ENCODE measurements at regions not wholly inside any gene's neighbourhood (a gene's known extent, or its start where the extent isn't known, plus 50 kb on each side); places are given as distances from the start of the nearest gene placed in this dataset.

DNA sequence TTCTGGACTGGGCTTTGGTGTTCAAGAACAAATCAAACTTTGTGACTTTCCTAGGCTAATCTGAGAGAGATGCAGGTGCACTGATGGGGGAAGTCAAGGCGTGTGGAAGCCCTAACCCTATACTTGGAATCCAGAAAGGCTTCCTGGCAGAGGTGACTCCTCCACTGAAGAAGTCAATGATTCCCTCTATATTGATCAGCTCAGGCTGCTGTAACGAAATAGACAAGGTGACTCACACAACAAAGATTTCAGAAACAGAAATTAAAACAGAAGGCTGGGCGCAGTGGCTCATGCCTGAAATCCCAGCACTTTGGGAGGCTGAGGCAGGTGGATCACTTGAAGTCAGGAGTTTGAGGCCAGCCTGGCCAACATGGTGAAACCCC lies 69.6 kb upstream of the GGTA1 start:
- no peak for DNase-seq

DNA sequence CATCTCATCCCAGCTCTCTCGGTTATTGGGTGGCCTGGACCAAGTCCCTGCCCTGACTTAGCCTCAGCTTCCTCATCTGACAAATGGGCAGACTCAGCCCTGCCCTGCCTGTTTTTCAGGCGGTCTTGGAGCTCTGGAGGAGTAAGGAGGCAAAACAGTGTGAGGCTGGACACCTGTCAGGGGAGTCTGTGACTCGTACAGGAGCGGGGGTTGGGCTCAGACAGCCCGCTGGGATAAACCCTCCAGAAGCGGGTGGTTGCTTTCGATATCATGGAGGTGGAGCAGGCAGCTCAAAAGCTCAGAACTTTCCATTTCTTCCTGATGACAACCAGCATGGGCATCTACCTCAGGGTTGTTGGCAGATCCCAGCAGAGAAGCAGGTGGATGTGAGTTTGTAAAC lies 72.9 kb upstream of the GGTA1 start:
- no peak for DNase-seq

DNA sequence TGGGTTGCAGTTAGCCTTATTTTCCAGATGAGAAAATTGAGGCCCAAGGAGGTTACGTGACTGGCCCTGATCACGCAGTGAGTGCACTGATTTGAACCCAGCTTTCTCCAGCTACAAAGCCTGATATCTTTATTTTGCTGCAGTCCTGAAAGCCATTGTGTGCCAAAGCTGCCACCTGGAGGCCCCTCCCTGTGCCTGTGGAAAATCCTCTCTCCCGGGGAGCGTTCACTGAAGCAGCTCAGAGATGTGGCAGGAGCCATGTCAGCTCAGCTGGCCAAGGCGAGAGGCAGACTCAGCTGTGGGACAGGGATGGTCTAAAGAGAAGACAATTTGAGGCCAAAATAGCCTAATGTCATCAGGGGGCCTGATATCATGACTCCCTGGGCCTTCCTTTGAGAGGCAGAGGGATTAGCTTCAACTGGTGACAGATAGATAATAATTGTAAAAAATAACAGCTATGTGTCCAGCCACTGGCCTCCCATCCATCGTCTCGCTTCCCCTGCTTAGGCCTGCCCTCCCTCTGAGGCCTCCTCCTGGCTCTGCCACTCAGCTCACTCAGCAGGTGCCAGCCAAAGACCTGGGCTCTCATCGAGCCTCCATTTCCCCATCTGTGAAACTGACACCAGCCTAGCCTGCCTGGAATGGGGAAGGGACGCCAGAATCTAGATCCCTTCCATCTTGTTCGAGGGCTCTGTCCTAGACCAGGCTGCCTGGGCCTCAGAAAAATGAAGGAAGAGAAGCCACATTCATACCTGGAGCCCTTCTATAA lies 74.3 kb upstream of the GGTA1 start:
- DNase-seq = no peak

DNA sequence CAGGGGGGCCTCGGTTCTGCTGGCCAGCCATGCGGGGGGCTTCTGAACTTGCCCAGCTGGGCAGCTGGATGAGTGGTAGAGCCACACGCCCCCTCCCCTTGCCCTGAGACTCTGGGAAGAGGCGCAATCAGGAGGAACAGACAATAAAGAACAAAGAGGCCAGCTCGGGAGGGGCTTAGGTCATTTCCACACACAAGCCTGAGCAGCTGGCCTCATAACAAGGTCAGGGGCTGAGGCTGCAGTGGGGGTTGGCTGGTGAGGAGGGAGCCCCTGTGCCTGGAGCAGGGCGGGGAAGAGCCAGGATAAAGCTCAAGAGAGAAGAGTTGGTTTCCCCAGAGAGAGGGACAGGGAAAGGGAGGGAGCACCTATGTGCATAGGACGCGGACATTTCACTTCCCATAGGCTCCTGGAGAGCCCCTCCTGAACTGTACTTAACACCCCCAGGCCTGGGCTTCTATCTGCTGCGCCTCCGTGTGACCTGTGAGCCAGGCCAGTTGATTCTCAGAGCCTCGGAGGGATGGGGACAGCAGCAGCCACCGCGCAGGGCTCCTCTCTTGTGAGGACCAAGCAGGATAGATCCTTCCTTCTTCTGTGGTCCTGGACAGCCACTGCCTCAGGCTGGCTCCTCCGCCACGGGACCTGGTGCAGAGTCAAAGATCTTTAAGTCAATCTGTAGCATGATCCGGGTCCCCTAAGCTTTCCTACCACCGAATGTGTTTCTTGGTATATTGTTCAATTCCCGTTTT lies 75.3 kb upstream of the GGTA1 start:
- DNase-seq = no peak

DNA sequence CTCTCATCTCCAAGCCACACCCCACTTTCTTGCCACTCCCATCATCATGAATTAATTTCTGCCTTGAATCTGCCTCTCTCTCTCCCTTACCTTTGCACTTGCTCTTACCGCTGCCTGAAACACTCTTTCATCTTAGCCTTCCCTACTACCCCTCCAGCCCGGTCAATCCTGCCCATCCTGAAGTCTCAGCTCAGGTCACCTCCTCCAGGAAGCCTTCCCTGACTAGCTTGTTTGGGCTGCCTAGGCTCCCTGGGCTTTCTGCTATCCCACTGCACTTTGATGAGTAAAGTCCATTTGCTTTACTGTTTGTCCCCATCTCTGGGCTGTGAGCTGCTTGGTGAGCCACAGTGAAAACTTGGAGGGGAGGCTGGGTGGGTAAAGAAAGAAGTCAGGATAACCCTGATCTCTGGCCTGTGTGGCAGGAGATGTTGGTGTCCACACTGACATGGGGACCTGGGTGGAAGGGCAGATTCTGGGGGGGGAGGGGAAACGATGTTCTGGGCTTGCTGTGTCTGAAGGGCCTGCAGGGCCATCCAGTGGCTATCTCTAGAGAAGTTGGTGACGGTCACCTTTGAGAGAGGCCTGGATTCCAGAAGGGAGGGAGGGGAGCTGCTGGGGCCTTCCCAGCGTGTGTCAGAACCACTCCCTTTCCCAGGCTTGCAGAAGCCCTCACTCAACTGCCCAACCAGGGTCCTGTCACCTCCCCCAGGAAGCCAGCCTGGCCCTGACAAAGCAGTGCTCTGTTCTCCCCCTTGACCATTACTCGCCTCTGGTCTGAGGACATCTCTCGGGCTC lies 75.0 kb upstream of the DAB2IP start:
- DNase-seq = no peak

DNA sequence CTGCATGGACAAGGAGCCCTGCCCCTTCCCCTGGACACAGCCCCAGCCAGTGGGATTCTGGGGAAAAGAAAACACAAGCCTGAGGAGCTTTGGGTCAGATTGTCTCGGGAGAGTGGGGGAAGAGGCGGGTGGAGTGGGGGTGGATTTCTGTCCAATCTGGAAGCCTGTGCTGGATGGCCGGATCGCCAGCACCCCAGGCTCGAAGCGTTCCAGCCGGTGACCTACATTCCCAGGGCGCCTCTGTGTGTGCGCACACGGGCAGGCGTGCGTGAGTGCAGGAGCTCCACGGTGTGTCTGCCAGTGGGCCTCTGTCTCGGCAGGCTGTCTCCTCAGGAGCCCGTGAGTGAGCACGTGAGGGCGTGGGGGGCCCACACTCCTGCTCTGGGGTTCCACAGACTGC lies 74.3 kb upstream of the DAB2IP start:
- no peak for DNase-seq

DNA sequence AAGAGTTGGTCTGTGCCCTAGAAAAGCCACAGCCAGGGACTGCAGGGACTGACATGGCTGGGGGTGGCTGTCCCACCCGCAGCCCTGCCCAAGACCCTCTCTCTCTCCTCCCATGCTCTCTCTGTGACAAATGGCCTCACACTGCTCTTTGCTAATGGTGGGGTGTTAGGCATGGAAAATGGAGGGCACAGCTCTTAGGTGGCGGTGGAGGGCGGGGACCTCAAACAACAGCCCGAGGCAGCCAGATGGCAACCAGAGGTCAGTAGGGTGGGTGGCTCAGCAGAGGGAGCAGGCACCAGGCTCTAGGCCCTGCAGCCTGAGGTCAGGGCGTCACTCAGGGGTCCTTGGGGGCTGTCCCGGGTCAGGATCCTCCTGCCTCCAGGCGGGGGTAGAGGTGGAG lies 73.9 kb upstream of the DAB2IP start:
- DNase-seq = no peak

DNA sequence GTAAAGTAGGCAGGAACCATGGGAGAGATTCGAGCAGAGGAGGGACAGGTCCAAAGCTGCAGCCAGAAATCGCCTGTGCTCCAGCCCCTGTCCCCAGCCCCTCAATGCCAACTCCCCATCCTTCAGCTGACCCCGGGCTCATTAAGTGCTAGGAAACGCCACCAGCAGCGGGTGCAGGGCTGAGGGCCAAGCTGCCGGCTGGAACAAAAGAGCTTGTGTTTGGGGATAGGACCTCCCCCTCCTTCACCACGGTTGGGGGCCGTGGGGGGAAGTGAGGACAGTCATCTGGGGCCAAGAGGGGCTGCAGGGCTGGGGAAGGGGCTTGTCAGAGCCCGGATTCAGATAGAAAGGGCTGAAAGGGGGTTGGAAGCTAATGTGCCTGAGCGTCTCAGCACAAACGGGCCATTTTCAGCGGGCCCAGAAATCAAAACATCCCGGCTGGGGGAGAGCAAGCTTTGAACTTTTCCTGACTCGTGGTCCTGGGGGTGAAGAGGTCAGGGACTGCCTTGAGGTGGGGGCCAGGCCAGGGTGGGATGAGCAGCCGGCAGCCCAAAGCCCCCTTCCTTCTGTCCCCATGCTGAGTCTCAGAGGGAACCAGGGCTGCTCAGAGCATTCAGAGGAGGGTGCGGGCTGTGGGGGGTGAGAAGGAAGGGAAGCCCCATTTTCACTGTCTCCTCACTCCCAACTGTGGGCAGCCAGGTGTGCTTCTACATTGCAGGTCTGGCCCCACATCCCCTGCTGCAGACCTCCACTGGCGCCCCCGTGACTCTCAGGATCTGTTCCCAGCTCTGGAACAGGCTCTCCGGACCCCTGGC lies 69.4 kb upstream of the DAB2IP start:
- DNase-seq = no peak

DNA sequence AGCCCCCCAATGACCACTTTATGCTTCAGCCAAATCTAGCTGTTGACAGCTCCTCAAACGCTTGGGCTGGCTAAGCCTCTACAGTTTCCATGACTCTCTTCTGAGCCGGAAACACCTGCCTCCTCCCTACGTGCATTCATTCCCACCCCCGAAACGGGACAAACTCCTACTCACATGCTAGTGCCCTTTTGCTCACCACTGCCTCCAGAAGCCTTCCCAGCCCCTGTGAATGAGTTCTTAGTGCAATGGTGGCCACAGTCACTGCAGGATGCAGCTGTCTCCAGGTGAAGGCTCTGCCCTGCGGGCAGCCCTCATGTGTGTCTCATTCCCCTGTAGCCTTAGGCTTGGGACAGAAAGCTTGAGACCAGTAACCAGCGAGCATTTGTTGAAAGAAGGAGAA lies 68.8 kb upstream of the DAB2IP start:
- DNase-seq = no peak

DNA sequence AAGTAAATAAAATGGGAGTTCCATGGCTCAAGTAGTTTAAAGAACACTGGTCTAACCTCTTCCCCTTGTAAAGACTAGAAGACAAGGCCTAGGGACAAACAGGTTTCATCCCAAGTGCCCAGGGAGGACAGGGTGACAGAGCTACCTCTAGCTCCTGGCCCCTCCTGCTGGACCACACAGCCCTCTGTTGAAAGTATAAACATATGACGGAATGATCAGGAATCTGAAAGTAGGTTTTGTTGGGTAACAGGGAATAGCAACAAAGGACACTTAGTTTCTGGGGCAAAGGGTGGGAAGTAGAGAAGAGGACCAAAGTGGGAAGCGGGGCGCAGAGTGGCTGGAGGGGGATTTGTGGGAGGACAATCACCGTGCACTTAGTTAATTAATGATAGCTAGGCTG lies 67.0 kb upstream of the DAB2IP start:
- DNase-seq = no peak

DNA sequence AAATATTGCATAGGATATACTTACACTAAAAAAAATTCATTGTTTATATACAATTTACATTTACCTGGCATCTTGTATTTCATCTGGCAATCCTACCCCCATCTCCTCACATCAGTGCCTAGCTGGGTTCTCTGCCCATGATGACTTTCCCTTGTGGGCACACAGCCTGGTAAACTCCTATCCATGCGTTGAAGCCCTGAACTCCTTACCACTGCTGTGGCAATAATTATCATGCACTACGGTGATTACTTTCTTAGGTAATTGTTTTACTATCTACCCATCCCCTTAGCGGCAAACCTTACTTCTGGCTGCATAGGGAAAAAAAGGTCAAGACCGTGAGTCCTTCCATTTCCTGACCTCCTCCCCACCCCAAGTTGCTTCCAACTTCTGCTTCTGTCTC lies 63.6 kb upstream of the DAB2IP start:
- DNase-seq = no peak

DNA sequence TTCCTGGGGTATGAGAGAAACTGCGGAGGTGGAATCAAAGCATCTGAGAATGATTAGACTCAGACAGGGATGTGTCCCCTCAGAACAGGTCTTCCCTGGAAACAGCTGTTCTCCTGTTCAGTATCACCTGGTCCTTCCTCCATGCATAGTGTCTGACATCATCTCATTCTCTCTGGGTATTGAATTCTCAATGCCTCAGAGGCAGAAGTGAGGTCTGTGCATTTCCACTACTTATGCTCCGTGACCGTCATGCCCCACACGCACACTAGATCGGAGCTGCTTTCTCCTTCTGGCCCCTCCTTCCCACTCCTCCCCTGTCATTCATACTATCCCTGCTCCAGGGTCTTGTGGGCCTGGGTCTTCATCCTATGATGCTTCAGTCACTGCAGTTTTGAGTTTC lies 61.4 kb upstream of the DAB2IP start:
- no peak for DNase-seq

DNA sequence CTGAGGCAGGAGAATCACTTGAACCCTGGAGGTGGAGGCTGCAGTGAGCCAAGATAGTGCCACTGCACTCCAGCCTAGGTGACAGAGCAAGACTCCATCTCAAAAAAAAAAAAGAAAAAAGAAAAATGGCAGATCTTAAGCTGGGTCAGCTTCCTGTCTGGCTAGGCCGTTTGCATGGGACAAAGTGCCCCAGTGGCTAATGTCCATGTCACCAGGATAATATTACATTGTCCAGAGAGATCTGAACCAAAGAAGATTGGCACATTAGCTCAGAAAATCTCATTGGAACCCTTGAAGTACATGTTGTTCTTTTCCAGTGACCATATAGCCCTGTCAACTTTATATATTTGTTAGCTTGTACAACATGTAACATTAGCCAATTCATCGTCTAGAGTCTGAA lies 59.2 kb upstream of the DAB2IP start:
- DNase-seq = no peak

DNA sequence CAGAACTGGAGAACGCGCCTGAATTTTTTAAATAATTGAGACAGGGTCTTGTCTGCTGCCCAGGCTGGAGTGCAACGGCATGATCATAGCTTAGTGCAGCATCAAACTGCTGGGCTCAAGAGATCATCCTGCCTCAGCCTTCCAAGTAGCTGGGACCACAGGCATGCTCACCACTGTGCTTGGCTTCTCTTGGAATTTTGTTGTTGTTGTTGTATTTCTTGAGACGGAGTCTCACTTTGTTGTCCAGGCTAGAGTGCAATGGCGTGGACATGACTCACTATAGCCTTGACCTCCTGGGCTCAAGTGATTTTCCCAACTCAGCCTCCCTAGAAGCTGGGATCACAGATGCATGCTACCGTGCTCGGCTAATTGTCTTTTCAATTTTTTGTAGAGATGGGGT lies 58.4 kb upstream of the DAB2IP start:
- DNase-seq = no peak

DNA sequence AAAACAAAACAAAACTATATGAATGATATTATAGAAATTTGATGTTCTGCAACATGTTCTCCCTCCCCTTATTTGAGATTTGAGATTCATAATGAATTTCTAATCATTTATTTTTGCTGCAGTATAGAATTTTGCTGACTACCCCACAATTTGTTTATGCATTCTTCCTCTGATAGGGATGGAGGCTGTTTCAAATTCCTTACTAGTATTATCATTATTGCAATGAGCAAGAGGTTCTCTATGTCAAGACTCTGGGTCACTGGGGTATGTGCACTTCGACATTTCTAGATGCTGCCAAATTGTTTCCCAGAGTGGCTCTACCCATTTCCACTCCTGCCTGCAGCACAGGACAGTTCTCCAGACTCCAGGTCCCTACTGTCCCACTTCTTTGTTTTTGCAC lies 54.9 kb upstream of the DAB2IP start:
- no peak for DNase-seq

DNA sequence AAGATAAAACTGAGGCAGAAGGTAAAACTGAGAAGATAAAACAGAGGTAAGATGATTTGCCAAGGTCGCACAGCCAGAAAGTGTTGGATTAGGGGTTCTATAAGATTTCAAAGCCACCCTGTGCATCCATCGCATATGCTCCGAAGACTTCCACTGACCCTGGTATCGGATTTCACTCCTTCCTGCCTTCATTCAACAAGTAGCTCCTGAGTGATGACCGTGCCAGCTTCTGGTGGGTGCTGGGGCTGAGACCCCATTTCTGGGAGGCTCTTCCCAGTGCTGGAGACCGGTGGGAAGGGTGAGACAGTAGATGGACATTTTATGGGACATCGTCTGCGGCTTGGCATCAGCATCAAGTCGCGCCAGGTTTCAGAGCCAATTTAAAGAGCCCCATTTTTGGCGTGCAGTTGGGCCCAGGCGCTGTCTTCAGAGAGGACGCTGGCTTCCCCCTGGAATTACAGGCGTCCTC lies 53.7 kb upstream of the DAB2IP start:
- no peak for DNase-seq

DNA sequence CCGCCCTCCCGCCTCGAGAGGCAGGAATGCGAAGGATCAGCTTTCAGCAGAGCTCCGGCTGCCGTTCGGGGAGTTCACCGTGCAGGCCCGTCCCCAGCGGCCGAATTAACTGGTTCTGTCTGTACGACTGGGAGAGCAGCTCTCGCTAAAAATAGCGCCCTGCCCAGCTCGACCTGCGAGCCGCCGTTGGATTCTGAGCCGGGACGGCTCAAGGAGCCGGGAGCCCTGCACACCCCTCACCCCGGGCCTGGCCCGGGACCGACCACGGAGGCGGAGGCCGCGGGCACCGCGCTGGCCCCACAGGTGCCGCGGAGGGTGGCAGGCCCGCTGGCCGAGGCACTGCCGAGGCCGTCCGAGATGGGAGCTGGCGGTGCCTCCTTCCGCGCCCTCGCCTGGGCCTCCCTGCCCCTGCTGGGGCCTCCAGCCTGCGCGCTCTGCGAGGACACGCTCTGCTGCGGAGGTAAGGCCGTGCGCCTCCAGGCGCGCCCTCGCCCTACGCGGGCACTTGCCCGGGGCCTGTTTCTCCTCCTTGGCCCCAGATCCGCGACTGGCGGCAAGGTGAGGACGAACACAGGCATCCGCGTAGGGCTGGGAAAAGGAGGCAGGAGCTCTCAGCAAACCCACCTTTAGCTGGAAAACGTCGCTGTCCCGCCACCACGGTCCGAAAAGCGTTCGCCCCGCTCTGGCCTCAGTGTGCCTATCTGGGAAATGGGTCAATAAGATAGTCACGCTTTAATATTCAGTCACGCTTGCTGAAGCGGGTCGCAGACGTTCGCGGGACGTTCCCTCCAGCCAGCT lies 53.1 kb upstream of the DAB2IP start:
- no peak for DNase-seq

DNA sequence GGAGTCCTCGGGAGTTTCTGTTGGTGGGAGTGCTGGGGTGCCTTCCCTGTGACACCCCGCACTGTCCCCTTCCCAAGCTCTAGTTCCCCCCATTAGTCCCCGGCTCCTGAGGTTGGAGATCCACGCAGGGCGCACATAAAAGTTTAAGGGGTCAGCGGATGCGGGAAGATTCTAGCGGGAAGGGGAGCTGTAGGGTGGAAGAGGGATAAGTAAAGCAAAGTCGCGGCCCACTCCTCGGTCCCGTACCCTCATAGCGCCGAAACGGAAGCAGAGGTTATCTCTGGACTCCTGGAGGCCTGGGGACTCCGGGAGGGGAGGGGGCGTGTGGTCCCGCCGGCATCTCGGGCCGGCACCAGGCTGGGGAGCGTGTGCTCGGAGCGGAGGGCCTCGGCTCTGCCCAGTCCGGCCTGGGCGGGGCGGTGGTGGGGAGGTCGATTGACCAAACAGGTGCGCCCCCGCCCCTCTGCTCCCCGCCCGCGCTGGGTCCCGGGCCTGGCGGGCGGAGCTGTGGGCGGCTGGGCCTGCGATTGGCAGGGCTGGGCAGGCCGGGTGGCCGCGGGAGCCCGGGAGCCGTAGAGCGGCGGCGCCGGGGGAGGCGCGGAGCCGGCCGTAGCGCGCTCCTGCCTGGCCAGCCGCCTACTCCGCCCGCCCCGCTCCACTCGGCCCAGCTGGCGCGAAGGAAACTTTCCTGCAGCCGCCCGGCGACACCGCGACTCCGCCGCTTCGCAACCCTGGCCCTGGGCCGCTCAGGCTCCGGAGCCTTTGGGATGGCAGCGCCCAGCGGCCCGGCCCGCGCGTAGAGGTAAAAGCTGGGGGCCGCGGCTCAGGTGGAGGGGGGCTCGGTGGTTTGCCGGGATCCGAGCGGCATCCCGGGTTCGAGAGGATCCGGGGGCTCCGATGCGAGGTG lies 52.2 kb upstream of the DAB2IP start:
- DNase-seq = no peak

DNA sequence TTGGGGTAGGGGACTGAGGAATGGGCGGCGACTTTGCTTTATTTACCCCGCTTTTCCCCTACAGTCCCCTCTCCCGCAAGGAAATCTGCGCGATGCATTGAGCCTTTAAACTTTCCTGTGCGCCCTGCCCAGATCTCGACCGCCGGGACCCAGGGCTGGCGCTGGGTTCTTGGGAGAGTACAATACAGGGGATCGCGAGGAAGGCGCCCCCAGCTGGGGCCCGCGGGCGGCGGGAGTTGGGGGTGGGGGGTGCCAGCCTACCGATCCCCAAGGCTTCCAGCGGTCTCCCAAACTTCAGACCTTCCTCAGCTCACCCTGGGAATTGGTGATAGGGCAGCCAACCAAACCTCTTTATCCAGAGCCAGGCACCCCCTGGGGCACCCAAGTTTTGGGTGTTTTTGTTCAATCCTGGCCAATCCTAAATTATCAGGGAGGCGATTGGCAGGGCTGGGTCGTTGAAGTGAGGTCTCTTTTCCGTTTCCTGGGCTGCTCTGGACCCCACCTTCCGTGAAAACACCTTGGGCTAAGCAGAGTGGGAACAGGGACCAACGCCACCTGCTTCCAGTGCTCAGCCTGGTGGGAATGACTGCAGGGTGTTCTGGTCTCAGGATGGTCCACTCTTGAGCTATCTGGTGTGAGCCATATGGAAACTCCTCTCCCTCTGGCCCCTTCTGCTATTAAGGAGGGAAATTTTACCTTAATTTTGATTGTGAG lies 51.4 kb upstream of the DAB2IP start:
- no peak for DNase-seq

DNA sequence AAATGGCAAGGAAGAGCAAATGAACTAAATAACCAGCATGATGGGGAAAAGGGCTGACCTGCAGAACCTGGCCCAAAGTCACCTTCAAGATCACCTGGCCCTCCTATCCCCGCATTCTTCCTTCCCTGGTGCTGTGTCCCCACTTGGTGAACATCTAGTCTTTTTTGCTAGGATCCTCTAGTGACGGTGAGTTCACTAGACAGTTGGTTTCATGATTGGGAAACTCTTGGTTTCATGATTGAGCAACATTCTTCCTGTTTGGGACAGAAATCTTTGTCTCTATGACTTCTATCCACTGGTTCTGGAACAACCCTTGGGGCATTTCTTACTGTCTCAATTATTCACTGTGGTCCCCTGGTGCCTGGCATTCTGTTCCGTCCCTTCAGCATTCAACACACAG lies 50.2 kb upstream of the DAB2IP start:
- DNase-seq = no peak
